H1 (cell line): ENCODE measurements at regions not wholly inside any gene's neighbourhood (a gene's known extent, or its start where the extent isn't known, plus 50 kb on each side); places are given as distances from the start of the nearest gene placed in this dataset.

ENCODE experiments used
- E2F6 ChIP-seq: IDR thresholded peaks from 2 replicates; pipeline ENCODE4 v1.6.1; 2012; ENCODE audit warnings: inconsistent platforms

- TF ChIP-seq E2F6, result no peak
These were observed 131.0 kb upstream of the NRIP1 start (continued) for GRCh38 chr21:15195768-15196167.
